HEK293 (cell line): ENCODE measurements at regions not wholly inside any gene's neighbourhood (a gene's known extent, or its start where the extent isn't known, plus 50 kb on each side); places are given as distances from the start of the nearest gene placed in this dataset.

Experiments
- CTCF ChIA-PET: fragments of 350-600 bp; formaldehyde crosslinking; extraction: SDS; loops from one replicate; lab custom pipeline; 2021; ENCODE audit warnings: antibody characterized with exemption; lab: Yijun Ruan, JAX
- POLR2A ChIA-PET: fragments of 300-600 bp; formaldehyde crosslinking; extraction: SDS; loops from one replicate; lab custom pipeline; 2020; ENCODE audit warnings: antibody characterized with exemption, inconsistent platforms; lab: Yijun Ruan, JAX
- H3K27ac ChIP-seq: fragments of 200-500 bp; sonication (Bioruptor generic); 2 replicates; pipeline ENCODE4 v1.5.1; 2014; ENCODE audit warnings: low read depth, low read length, control low read depth, inconsistent platforms; ENCODE audit errors: extremely low read depth
- H3K36me3 ChIP-seq, 2 experiments: fragments of 200-500 bp in 1 of 2; sonication (Bioruptor generic) in 1 of 2; 1 replicate in 1 of 2; 2 replicates in 1 of 2; pipeline ENCODE4 v1.5.1; 2014 to 2017; ENCODE audit warnings: inconsistent platforms in 2 of 2, low read length in 2 of 2; ENCODE audit not compliant: control insufficient read depth in 2 of 2, insufficient read depth in 1 of 2
- H3K4me1 ChIP-seq: fragments of 200-500 bp; sonication (Bioruptor generic); 2 replicates; pipeline ENCODE4 v1.5.1; 2014; ENCODE audit warnings: mild to moderate bottlenecking, low read length, inconsistent platforms; ENCODE audit not compliant: control insufficient read depth, insufficient read depth
- H3K4me3 ChIP-seq: 2 replicates; pipeline ENCODE4 v1.5.1; 2011; ENCODE audit warnings: low read depth, mild to moderate bottlenecking, control low read depth, low read length, moderate library complexity
- H3K9me3 ChIP-seq: fragments of 200-500 bp; sonication (Bioruptor generic); 2 replicates; pipeline ENCODE4 v1.5.1; 2014; ENCODE audit warnings: low read depth, low read length, inconsistent platforms; ENCODE audit not compliant: control insufficient read depth, insufficient read depth
- BCL11B ChIP-seq: fragments of 450-650 bp; formaldehyde crosslinking; IDR thresholded peaks from 2 replicates; pipeline ENCODE4 v1.5.1; 2016; ENCODE audit warnings: low read depth, missing biosample characterization, missing genetic modification characterization
- GLIS1 ChIP-seq: fragments of 450-650 bp; formaldehyde crosslinking; IDR thresholded peaks from 2 replicates; pipeline ENCODE4 v1.5.1; 2016; ENCODE audit warnings: missing biosample characterization, missing genetic modification characterization
- IKZF3 ChIP-seq: fragments of 450-650 bp; IDR thresholded peaks from 2 replicates; pipeline ENCODE4 v1.5.0; 2018; ENCODE audit warnings: missing biosample characterization, mild to moderate bottlenecking, missing genetic modification characterization, moderate library complexity
- MYNN ChIP-seq: fragments of 450-650 bp; formaldehyde crosslinking; IDR thresholded peaks from 2 replicates; pipeline ENCODE4 v1.5.1; 2016; ENCODE audit warnings: missing biosample characterization, missing genetic modification characterization, borderline replicate concordance
- SETDB1 ChIP-seq: IDR thresholded peaks from one replicate; pipeline ENCODE4 v1.6.1; 2017; ENCODE audit warnings: mild to moderate bottlenecking, low read length, moderate library complexity, mixed read lengths; ENCODE audit not compliant: insufficient read length
- SP2 ChIP-seq: fragments of 450-650 bp; formaldehyde crosslinking; IDR thresholded peaks from 2 replicates; pipeline ENCODE4 v1.5.1; 2016; ENCODE audit warnings: missing biosample characterization, missing genetic modification characterization
- ZNF2 ChIP-seq: fragments of 450-650 bp; formaldehyde crosslinking; IDR thresholded peaks from 2 replicates; pipeline ENCODE4 v1.5.1; 2016; ENCODE audit warnings: missing biosample characterization, missing genetic modification characterization
- ZNF214 ChIP-seq: fragments of 450-650 bp; formaldehyde crosslinking; IDR thresholded peaks from 2 replicates; pipeline ENCODE4 v1.5.1; 2017; ENCODE audit warnings: missing biosample characterization, mild to moderate bottlenecking, missing genetic modification characterization, borderline replicate concordance
- ZNF48 ChIP-seq: fragments of 450-650 bp; formaldehyde crosslinking; IDR thresholded peaks from 2 replicates; pipeline ENCODE4 v1.5.1; 2016; ENCODE audit warnings: missing biosample characterization, missing genetic modification characterization
- ZNF549 ChIP-seq: fragments of 450-650 bp; IDR thresholded peaks from 2 replicates; pipeline ENCODE4 v1.5.1; 2018; ENCODE audit warnings: missing biosample characterization, missing genetic modification characterization, mild to moderate bottlenecking, inconsistent platforms, moderate library complexity
- ZNF654 ChIP-seq: fragments of 450-650 bp; formaldehyde crosslinking; IDR thresholded peaks from 2 replicates; pipeline ENCODE4 v1.5.1; 2016; ENCODE audit warnings: low read depth, missing biosample characterization, missing genetic modification characterization
- ZNF660 ChIP-seq: fragments of 450-650 bp; IDR thresholded peaks from 2 replicates; pipeline ENCODE4 v1.5.1; 2018; ENCODE audit warnings: missing biosample characterization, mild to moderate bottlenecking, missing genetic modification characterization
- ZNF776 ChIP-seq: fragments of 450-650 bp; formaldehyde crosslinking; IDR thresholded peaks from 2 replicates; pipeline ENCODE4 v1.5.0; 2017; ENCODE audit warnings: missing biosample characterization, missing genetic modification characterization, borderline replicate concordance
- ZXDB ChIP-seq: fragments of 450-650 bp; formaldehyde crosslinking; IDR thresholded peaks from 2 replicates; pipeline ENCODE4 v1.5.1; 2016; ENCODE audit warnings: missing biosample characterization, missing genetic modification characterization
- TF ChIP-seq, protein P1 (sequence below): fragments of 450-650 bp; formaldehyde crosslinking; optimal IDR thresholded peaks from 2 replicates; pipeline ENCODE3; 2016; ENCODE audit warnings: missing biosample characterization, mild to moderate bottlenecking, missing genetic modification characterization
- TF ChIP-seq, protein P2 (sequence below): fragments of 450-650 bp; formaldehyde crosslinking; IDR thresholded peaks from 2 replicates; pipeline ENCODE4 v1.5.1; 2016; ENCODE audit warnings: missing biosample characterization, missing genetic modification characterization
- TF ChIP-seq, protein P3 (sequence below): fragments of 450-650 bp; formaldehyde crosslinking; conservative IDR thresholded peaks from 2 replicates; pipeline ENCODE4 v1.5.1; 2016; ENCODE audit warnings: low read depth, missing biosample characterization, missing genetic modification characterization
- TF ChIP-seq, protein P4 (sequence below): fragments of 450-650 bp; formaldehyde crosslinking; IDR thresholded peaks from 2 replicates; pipeline ENCODE4 v1.5.1; 2016; ENCODE audit warnings: missing biosample characterization, missing genetic modification characterization, low read depth
- TF ChIP-seq, protein P5 (sequence below): fragments of 450-650 bp; formaldehyde crosslinking; IDR thresholded peaks from 2 replicates; pipeline ENCODE4 v1.5.1; 2016; ENCODE audit warnings: missing biosample characterization, missing genetic modification characterization, low read depth
- TF ChIP-seq, protein P6 (sequence below): fragments of 450-650 bp; formaldehyde crosslinking; IDR thresholded peaks from 2 replicates; pipeline ENCODE4 v1.5.1; 2016; ENCODE audit warnings: missing biosample characterization, missing genetic modification characterization

DNA sequence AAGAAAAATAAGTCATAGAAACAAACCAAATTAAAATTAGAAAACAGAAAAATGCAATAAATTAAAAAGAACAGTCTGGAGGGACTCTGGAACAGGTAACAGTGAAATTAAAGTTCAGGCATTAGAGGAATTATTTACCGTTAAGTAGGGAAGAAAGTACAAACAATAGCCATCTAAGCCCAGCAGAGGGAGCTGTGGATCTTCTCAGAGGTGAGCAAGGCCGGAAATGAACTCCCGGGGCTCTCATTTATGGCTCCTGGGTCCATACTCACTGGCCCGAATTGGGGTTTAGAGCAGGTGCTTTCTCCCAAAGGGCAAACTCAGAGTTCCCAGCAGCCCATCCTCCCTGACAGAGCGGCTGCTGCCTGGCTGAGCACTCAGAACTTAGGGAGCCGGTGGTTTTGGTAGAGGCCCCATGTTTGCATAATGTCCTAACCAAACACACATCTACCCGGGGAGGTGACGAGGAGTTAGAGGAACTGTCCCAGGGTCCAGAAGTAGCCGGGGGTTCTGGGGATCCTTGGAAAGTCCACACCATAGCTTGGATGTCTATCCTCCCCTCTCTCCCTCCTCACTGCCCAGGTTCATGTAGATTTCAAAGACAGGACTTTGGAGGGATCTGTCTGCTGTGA, 87.8 kb upstream of the VPREB1 start:
- TF ChIP-seq ZXDB (tag by site-specific recombination) (0 out of 2 replicates have a peak, but pooled peaks have one; percentile 24), ZNF214 (no peak), SP2 (tag by site-specific recombination) (no peak), ZNF654 (tag by site-specific recombination) (peak; percentile 80), ZNF660 (peak; percentile 41; the same call in 1 of the 2 replicates), SETDB1 (peak; percentile 68), ZNF2 (0 out of 2 replicates have a peak, but pooled peaks have one; percentile 54), IKZF3 (no peak), GLIS1 (0 out of 2 replicates have a peak, but pooled peaks have one; percentile 8)
- TF ChIP-seq, protein P1, sequence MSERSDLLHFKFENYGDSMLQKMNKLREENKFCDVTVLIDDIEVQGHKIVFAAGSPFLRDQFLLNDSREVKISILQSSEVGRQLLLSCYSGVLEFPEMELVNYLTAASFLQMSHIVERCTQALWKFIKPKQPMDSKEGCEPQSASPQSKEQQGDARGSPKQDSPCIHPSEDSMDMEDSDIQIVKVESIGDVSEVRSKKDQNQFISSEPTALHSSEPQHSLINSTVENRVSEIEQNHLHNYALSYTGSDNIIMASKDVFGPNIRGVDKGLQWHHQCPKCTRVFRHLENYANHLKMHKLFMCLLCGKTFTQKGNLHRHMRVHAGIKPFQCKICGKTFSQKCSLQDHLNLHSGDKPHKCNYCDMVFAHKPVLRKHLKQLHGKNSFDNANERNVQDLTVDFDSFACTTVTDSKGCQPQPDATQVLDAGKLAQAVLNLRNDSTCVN (tag by site-specific recombination) = no peak
- TF ChIP-seq, protein P2, sequence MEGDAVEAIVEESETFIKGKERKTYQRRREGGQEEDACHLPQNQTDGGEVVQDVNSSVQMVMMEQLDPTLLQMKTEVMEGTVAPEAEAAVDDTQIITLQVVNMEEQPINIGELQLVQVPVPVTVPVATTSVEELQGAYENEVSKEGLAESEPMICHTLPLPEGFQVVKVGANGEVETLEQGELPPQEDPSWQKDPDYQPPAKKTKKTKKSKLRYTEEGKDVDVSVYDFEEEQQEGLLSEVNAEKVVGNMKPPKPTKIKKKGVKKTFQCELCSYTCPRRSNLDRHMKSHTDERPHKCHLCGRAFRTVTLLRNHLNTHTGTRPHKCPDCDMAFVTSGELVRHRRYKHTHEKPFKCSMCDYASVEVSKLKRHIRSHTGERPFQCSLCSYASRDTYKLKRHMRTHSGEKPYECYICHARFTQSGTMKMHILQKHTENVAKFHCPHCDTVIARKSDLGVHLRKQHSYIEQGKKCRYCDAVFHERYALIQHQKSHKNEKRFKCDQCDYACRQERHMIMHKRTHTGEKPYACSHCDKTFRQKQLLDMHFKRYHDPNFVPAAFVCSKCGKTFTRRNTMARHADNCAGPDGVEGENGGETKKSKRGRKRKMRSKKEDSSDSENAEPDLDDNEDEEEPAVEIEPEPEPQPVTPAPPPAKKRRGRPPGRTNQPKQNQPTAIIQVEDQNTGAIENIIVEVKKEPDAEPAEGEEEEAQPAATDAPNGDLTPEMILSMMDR = peak; percentile 25; the same call in 1 of the 2 replicates
- TF ChIP-seq, protein P3, sequence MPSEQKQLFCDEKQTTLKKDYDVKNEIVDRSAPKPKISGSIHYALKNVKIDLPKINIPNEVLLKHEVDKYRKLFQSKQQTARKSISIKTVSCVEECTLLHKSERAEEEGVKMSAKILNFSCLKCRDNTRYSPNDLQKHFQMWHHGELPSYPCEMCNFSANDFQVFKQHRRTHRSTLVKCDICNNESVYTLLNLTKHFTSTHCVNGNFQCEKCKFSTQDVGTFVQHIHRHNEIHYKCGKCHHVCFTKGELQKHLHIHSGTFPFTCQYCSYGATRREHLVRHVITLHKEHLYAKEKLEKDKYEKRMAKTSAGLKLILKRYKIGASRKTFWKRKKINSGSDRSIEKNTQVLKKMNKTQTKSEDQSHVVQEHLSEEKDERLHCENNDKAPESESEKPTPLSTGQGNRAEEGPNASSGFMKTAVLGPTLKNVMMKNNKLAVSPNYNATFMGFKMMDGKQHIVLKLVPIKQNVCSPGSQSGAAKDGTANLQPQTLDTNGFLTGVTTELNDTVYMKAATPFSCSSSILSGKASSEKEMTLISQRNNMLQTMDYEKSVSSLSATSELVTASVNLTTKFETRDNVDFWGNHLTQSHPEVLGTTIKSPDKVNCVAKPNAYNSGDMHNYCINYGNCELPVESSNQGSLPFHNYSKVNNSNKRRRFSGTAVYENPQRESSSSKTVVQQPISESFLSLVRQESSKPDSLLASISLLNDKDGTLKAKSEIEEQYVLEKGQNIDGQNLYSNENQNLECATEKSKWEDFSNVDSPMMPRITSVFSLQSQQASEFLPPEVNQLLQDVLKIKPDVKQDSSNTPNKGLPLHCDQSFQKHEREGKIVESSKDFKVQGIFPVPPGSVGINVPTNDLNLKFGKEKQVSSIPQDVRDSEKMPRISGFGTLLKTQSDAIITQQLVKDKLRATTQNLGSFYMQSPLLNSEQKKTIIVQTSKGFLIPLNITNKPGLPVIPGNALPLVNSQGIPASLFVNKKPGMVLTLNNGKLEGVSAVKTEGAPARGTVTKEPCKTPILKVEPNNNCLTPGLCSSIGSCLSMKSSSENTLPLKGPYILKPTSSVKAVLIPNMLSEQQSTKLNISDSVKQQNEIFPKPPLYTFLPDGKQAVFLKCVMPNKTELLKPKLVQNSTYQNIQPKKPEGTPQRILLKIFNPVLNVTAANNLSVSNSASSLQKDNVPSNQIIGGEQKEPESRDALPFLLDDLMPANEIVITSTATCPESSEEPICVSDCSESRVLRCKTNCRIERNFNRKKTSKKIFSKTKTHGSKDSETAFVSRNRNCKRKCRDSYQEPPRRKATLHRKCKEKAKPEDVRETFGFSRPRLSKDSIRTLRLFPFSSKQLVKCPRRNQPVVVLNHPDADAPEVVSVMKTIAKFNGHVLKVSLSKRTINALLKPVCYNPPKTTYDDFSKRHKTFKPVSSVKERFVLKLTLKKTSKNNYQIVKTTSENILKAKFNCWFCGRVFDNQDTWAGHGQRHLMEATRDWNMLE (tag by site-specific recombination) = peak; percentile 81
- TF ChIP-seq, protein P4, sequence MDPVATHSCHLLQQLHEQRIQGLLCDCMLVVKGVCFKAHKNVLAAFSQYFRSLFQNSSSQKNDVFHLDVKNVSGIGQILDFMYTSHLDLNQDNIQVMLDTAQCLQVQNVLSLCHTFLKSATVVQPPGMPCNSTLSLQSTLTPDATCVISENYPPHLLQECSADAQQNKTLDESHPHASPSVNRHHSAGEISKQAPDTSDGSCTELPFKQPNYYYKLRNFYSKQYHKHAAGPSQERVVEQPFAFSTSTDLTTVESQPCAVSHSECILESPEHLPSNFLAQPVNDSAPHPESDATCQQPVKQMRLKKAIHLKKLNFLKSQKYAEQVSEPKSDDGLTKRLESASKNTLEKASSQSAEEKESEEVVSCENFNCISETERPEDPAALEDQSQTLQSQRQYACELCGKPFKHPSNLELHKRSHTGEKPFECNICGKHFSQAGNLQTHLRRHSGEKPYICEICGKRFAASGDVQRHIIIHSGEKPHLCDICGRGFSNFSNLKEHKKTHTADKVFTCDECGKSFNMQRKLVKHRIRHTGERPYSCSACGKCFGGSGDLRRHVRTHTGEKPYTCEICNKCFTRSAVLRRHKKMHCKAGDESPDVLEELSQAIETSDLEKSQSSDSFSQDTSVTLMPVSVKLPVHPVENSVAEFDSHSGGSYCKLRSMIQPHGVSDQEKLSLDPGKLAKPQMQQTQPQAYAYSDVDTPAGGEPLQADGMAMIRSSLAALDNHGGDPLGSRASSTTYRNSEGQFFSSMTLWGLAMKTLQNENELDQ (tag by site-specific recombination) = no peak
- H3K4me1 ChIP-seq = no peaks in the 10 kb centered on the region
- no peak overlapping the region for H3K27ac ChIP-seq
- no peaks in the 10 kb centered on the region for H3K9me3 ChIP-seq
- CTCF ChIA-PET = interaction anchor here (0.7 to 2.7 kb wide), 16 partner anchors 9 to 119 kb away, joined by 3 to 27 read pairs (median 5); no protein-coding TSS in a partner anchor
- POLR2A ChIA-PET = no interaction called here
- no peaks in the 10 kb centered on the region for H3K36me3 ChIP-seq
- H3K4me3 ChIP-seq = no peak overlapping the region

DNA sequence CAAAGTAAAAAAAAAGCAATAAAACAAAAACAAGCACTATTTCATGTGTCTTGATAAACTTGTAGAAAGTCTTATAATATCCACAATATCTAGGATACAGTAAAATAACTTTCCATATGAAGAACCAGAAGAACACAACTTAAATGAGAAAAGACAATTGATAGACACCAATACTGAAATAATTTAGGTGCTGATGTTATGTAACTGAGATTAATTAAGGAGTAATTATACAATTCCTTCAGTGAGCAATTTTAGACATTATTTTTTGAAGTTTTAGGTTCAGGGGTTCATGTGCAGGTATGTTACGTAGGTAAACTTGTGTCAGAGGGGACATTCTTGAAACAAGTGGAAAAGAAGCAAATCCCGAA, 88.3 kb upstream of the VPREB1 start:
- Histone ChIP-seq H3K36me3 (no peaks in the 10 kb centered on the region), H3K9me3 (no peaks in the 10 kb centered on the region), H3K4me1 (no peaks in the 10 kb centered on the region), H3K4me3 (no peak overlapping the region), H3K27ac (no peak overlapping the region)
- ChIA-PET POLR2A (no interaction called here), CTCF (interaction anchor here (1.0 to 2.7 kb wide), 10 partner anchors 9 to 46 kb away, joined by 3 to 27 read pairs (median 6); no protein-coding TSS in a partner anchor)
- TF ChIP-seq ZNF776 (tag by site-specific recombination) = no peak
- no peak for TF ChIP-seq ZNF48 (tag by site-specific recombination)
- TF ChIP-seq IKZF3 = no peak
- TF ChIP-seq ZNF549 (tag by site-specific recombination) = no peak
- TF ChIP-seq, protein P5, sequence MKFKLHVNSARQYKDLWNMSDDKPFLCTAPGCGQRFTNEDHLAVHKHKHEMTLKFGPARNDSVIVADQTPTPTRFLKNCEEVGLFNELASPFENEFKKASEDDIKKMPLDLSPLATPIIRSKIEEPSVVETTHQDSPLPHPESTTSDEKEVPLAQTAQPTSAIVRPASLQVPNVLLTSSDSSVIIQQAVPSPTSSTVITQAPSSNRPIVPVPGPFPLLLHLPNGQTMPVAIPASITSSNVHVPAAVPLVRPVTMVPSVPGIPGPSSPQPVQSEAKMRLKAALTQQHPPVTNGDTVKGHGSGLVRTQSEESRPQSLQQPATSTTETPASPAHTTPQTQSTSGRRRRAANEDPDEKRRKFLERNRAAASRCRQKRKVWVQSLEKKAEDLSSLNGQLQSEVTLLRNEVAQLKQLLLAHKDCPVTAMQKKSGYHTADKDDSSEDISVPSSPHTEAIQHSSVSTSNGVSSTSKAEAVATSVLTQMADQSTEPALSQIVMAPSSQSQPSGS (tag by site-specific recombination) = no peak
- no peak for TF ChIP-seq BCL11B (tag by site-specific recombination)
- no peak for TF ChIP-seq MYNN (tag by site-specific recombination)
- TF ChIP-seq, protein P6, sequence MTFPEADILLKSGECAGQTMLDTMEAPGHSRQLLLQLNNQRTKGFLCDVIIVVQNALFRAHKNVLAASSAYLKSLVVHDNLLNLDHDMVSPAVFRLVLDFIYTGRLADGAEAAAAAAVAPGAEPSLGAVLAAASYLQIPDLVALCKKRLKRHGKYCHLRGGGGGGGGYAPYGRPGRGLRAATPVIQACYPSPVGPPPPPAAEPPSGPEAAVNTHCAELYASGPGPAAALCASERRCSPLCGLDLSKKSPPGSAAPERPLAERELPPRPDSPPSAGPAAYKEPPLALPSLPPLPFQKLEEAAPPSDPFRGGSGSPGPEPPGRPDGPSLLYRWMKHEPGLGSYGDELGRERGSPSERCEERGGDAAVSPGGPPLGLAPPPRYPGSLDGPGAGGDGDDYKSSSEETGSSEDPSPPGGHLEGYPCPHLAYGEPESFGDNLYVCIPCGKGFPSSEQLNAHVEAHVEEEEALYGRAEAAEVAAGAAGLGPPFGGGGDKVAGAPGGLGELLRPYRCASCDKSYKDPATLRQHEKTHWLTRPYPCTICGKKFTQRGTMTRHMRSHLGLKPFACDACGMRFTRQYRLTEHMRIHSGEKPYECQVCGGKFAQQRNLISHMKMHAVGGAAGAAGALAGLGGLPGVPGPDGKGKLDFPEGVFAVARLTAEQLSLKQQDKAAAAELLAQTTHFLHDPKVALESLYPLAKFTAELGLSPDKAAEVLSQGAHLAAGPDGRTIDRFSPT (tag by site-specific recombination) = no peak
